22Rv1 (cell line): ENCODE measurements at regions not wholly inside any gene's neighbourhood (a gene's known extent, or its start where the extent isn't known, plus 50 kb on each side); places are given as distances from the start of the nearest gene placed in this dataset.
"Not testable (repeated sequence)": the region's sequence is repeated elsewhere in the genome, so short reads cannot be mapped to it uniquely, and the experiment has no call there.

Source experiments
- H3K27ac ChIP-seq: fragments of 450-650 bp; 2 replicates; pipeline ENCODE4 v1.5.1; 2017
- CTCF ChIP-seq: fragments of 450-650 bp; IDR thresholded peaks from 2 replicates; pipeline ENCODE4 v1.5.1; 2017; ENCODE audit warnings: mild to moderate bottlenecking
- ZFX ChIP-seq: fragments of 450-650 bp; IDR thresholded peaks from 2 replicates; pipeline ENCODE4 v1.6.1; 2017; ENCODE audit warnings: antibody characterized with exemption, borderline replicate concordance

GRCh38 chr17:12195418-12195817 lies 174.7 kb downstream of the MAP2K4 start:
- no peak for TF ChIP-seq CTCF
- no peak for TF ChIP-seq ZFX
- H3K27ac ChIP-seq = no peak overlapping the region

DNA sequence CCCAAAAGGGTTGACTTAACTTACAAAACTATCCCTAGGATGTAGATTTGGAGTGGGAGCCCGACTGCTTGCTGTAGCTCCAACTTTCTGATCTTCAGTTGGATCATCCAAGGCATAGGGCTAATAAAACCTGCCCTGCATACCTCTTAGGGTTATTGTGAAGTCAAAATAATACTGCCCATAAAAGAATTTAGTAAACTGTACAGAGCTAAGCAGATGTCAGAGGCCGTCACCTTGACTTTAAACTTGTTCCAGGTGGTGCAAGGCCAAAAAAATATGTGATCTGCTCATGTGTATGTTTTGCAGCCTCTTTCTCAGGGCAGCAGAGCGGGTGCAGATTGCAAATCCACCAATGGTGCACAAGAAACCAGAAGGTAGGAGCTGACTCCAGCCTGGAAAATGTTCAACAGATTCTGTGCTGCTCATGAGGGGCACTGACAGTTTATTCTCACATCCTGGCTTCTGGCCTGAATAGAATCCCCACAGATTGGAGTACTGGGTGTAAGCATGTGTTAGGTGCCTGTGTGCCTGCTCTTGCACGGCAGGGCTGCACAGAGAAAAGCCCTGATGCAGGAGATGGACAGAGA lies 180.7 kb downstream of the MAP2K4 start:
- no peak for TF ChIP-seq CTCF
- TF ChIP-seq ZFX = no peak
- H3K27ac ChIP-seq = no peak overlapping the region

- no peak overlapping the region for H3K27ac ChIP-seq
- TF ChIP-seq ZFX = no peak
- TF ChIP-seq CTCF = no peak
These were observed 189.0 kb downstream of the MAP2K4 start for GRCh38 chr17:12209632-12210191.

- not testable (repeated sequence) for H3K27ac ChIP-seq
These were observed 200.2 kb downstream of the MAP2K4 start for GRCh38 chr17:12220714-12221439.

- H3K27ac ChIP-seq = no peak overlapping the region
- TF ChIP-seq ZFX (no peak), CTCF (no peak)
These were observed 201.7 kb downstream of the MAP2K4 start for GRCh38 chr17:12222392-12222791.

- H3K27ac ChIP-seq = no peak overlapping the region
- no peak for TF ChIP-seq ZFX
- no peak for TF ChIP-seq CTCF
These were observed 206.9 kb downstream of the MAP2K4 start for GRCh38 chr17:12227547-12227946.

- H3K27ac ChIP-seq = no peak overlapping the region
- no peak for TF ChIP-seq ZFX
- TF ChIP-seq CTCF = no peak
These were observed 208.7 kb downstream of the MAP2K4 start for GRCh38 chr17:12229335-12229734.
